ENCODE measurements at regions not wholly inside any gene's neighbourhood (a gene's known extent, or its start where the extent isn't known, plus 50 kb on each side); places are given as distances from the start of the nearest gene placed in this dataset.

DNA sequence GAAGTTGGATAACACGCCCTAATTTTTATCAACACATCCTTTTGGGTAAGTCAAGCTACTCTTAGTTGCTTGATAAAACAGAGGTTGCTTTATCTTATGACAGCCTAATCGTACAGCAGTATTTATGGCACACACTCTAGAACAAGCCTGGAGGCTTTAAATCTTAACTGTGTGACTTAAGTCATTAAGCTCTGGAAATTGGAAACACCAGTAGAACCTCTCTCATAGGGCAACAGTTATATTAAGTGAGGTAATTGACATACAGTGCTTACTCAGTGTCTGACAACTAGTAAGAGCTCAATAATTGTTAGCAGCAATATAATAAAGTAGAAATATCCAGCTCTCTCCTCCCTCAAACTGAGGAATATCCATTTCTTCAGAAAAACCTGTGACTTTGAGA is 808.9 kb upstream of the WWC1 start:
- Histone ChIP-seq H3K9me3 (ENCODE audit: control insufficient read depth in 2 of 2, low read length in 2 of 2) (no peaks in the 10 kb centered on the region), H3K4me1 (ENCODE audit: control insufficient read depth, insufficient read depth, low read length, poor library complexity, severe bottlenecking) (no peaks in the 10 kb centered on the region), H3K27ac (ENCODE audit: insufficient read depth, low read length, poor library complexity, severe bottlenecking) (no peak overlapping the region), H3K27me3 (ENCODE audit: control insufficient read depth, insufficient read depth, low read length) (no peaks in the 10 kb centered on the region), H3K4me3 (ENCODE audit: low read depth, low read length) (no peak overlapping the region), H3K36me3 (ENCODE audit: control insufficient read depth, insufficient read depth, low read length) (no peaks in the 10 kb centered on the region)
- no peaks in the 10 kb centered on the region for H3K27me3 Mint-ChIP-seq
- DNase-seq: no peak
- no peak for ATAC-seq (ENCODE audit: low read depth in 2 of 2)
- H3K4me3 Mint-ChIP-seq: no peak overlapping the region
- peaks cover 0 to 31% (median 5%) of the 10 kb centered on the region in 7 donors for H3K9me3 Mint-ChIP-seq
- H3K27ac Mint-ChIP-seq: no peak overlapping the region
- no peaks in the 10 kb centered on the region for H3K36me3 Mint-ChIP-seq
- H3K4me1 Mint-ChIP-seq: no peaks in the 10 kb centered on the region

DNA sequence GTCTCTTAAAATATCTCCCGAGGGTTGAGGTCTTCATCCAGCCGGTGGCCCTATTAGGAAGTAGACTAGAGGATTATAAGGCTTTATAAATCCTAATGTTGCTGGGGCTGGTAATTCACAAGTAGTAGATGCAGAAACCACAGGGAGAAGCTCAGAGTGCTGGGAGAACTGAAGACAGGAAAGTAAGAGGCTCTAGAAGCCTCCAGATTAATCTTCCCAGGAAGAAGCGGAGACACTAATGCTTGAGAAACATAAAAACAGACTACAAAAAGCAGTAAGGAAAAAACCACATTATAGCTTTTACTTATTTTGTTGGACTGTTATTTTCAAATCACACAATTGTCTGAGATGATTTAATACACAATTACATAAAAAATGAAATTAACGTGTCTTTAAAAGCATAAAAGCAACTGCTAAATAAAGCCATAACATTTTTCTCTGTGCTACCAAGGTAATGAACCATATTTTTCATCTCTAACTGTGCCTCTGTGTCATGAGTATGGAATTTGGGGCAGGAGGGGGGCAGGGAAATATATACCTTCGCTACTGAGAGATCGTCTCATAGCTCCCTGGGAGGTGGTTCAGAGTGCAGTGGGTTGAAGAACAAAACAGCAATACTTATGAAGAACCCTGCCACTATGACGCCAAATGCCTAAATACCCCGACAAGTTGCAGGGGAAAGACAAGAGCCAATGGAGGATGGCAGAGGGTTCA is 806.2 kb upstream of the WWC1 start:
- no peaks in the 10 kb centered on the region for H3K27me3 ChIP-seq (ENCODE audit: control insufficient read depth, insufficient read depth, low read length)
- H3K36me3 Mint-ChIP-seq: no peaks in the 10 kb centered on the region
- DNase-seq (no peak), ATAC-seq (ENCODE audit: low read depth in 2 of 2) (no peak)
- H3K9me3 ChIP-seq (ENCODE audit: control insufficient read depth in 2 of 2, low read length in 2 of 2): no peaks in the 10 kb centered on the region
- H3K27ac ChIP-seq (ENCODE audit: insufficient read depth, low read length, poor library complexity, severe bottlenecking): no peak overlapping the region
- H3K36me3 ChIP-seq (ENCODE audit: control insufficient read depth, insufficient read depth, low read length): no peaks in the 10 kb centered on the region
- H3K4me3 ChIP-seq (ENCODE audit: low read depth, low read length): no peak overlapping the region
- no peaks in the 10 kb centered on the region for H3K4me1 Mint-ChIP-seq
- no peaks in the 10 kb centered on the region for H3K4me1 ChIP-seq (ENCODE audit: control insufficient read depth, insufficient read depth, low read length, poor library complexity, severe bottlenecking)
- H3K9me3 Mint-ChIP-seq: peaks cover 2 to 35% (median 8%) of the 10 kb centered on the region in 7 donors
- H3K4me3 Mint-ChIP-seq: no peak overlapping the region
- no peaks in the 10 kb centered on the region for H3K27me3 Mint-ChIP-seq
- H3K27ac Mint-ChIP-seq: no peak overlapping the region

DNA sequence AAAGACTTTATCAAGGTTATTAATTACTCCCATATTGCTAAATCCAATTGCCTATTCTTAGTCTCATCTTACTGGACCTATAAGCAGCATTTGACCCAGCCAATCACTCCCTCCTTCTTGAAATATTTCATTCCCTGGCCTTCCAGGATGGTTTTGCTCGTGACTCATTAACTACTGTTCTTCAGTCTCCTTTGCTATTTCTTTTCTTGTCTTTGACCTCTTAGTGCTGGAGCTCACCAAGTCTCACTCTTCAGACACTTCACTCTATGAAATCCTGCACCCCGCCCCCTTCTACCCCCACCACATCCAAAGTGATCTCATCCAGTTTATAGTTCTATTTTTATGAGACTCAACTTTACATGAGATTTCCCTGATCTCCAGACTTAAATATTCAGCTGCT is 803.1 kb upstream of the WWC1 start:
- Histone ChIP-seq H3K4me1 (ENCODE audit: control insufficient read depth, insufficient read depth, low read length, poor library complexity, severe bottlenecking) (no peaks in the 10 kb centered on the region), H3K27ac (ENCODE audit: insufficient read depth, low read length, poor library complexity, severe bottlenecking) (no peak overlapping the region), H3K27me3 (ENCODE audit: control insufficient read depth, insufficient read depth, low read length) (no peaks in the 10 kb centered on the region), H3K36me3 (ENCODE audit: control insufficient read depth, insufficient read depth, low read length) (no peaks in the 10 kb centered on the region), H3K4me3 (ENCODE audit: low read depth, low read length) (no peak overlapping the region), H3K9me3 (ENCODE audit: control insufficient read depth in 2 of 2, low read length in 2 of 2) (no peaks in the 10 kb centered on the region)
- no peak overlapping the region for H3K4me3 Mint-ChIP-seq
- no peaks in the 10 kb centered on the region for H3K27me3 Mint-ChIP-seq
- H3K9me3 Mint-ChIP-seq: peaks cover 1 to 22% (median 11%) of the 10 kb centered on the region in 7 donors
- no peak overlapping the region for H3K27ac Mint-ChIP-seq
- no peaks in the 10 kb centered on the region for H3K4me1 Mint-ChIP-seq
- no peaks in the 10 kb centered on the region for H3K36me3 Mint-ChIP-seq
- ATAC-seq (ENCODE audit: low read depth in 2 of 2) (no peak), DNase-seq (no peak)

DNA sequence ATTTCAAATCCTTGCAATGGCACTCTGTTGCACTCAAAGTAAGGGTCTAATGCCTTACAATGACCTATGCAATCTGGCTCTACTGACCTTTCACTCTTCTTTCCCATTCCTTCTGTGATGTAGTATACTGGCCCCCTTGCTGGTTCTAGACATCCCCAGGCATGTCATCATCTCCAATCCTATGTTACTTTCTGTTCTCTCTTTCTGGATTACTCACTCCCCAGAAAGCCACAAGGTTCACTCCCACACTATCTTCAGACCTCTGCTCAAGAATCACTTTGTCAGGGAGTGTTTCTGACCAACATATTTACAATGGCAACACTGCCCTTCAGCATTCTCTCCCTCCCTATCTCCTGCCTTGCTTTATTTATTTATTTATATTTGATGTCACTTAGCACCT is 802.2 kb upstream of the WWC1 start:
- no peak overlapping the region for H3K4me3 Mint-ChIP-seq
- H3K9me3 Mint-ChIP-seq: peaks cover 2 to 28% (median 10%) of the 10 kb centered on the region in 7 donors
- H3K4me1 Mint-ChIP-seq: no peaks in the 10 kb centered on the region
- no peaks in the 10 kb centered on the region for H3K27me3 Mint-ChIP-seq
- no peak for ATAC-seq (ENCODE audit: low read depth in 2 of 2)
- H3K27ac Mint-ChIP-seq: no peak overlapping the region
- H3K27ac ChIP-seq (ENCODE audit: insufficient read depth, low read length, poor library complexity, severe bottlenecking): no peak overlapping the region
- DNase-seq: no peak
- H3K4me3 ChIP-seq (ENCODE audit: low read depth, low read length): no peak overlapping the region
- H3K9me3 ChIP-seq (ENCODE audit: control insufficient read depth in 2 of 2, low read length in 2 of 2): no peaks in the 10 kb centered on the region
- no peaks in the 10 kb centered on the region for H3K4me1 ChIP-seq (ENCODE audit: control insufficient read depth, insufficient read depth, low read length, poor library complexity, severe bottlenecking)
- no peaks in the 10 kb centered on the region for H3K36me3 Mint-ChIP-seq
- no peaks in the 10 kb centered on the region for H3K27me3 ChIP-seq (ENCODE audit: control insufficient read depth, insufficient read depth, low read length)
- H3K36me3 ChIP-seq (ENCODE audit: control insufficient read depth, insufficient read depth, low read length): no peaks in the 10 kb centered on the region

DNA sequence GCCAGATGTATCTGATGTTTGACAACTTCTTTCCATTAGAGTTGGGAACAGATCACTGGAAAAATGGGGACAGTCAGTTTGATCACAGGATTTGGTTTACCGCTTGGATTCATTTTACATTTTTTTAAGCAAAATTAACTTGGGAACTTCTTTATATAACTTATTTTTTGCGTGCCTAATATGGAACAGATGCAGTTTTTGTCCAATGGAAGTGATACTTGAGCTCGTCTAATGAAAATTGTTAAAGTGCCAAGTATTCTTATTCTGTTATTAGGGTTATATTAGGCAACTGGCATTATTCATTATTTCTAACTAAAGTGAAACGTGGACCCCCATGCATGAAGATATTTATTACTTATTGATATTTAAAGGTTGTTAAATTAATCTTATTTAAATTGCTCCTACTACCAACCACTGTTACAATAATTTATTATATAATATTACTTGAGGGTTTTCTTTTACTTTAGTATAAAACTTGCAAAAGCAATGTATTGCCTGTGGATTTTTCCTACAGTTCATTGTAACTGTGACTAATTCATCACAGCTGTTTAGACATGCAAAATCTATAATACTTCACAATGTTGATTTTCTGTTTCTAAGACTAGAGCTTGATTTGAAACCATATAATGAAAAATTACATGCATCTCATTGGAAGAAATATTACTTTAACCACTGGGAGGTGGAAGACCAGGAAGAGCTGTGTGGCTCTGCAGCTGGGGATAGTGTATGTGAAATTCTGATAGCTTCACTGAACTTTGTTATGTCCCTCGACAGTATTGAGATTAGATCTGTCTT is 787.3 kb upstream of the WWC1 start:
- DNase-seq (no peak), ATAC-seq (ENCODE audit: low read depth in 2 of 2) (no peak)
- Mint-ChIP-seq H3K4me1 (no peaks in the 10 kb centered on the region), H3K4me3 (no peak overlapping the region), H3K27me3 (no peaks in the 10 kb centered on the region), H3K27ac (no peak overlapping the region), H3K36me3 (no peaks in the 10 kb centered on the region), H3K9me3 (peaks cover 2 to 11% (median 6%) of the 10 kb centered on the region in 7 donors)
- Histone ChIP-seq H3K36me3 (ENCODE audit: control insufficient read depth, insufficient read depth, low read length) (no peaks in the 10 kb centered on the region), H3K27me3 (ENCODE audit: control insufficient read depth, insufficient read depth, low read length) (no peaks in the 10 kb centered on the region), H3K9me3 (ENCODE audit: control insufficient read depth in 2 of 2, low read length in 2 of 2) (no peaks in the 10 kb centered on the region), H3K27ac (ENCODE audit: insufficient read depth, low read length, poor library complexity, severe bottlenecking) (no peak overlapping the region), H3K4me3 (ENCODE audit: low read depth, low read length) (no peak overlapping the region), H3K4me1 (ENCODE audit: control insufficient read depth, insufficient read depth, low read length, poor library complexity, severe bottlenecking) (no peaks in the 10 kb centered on the region)

DNA sequence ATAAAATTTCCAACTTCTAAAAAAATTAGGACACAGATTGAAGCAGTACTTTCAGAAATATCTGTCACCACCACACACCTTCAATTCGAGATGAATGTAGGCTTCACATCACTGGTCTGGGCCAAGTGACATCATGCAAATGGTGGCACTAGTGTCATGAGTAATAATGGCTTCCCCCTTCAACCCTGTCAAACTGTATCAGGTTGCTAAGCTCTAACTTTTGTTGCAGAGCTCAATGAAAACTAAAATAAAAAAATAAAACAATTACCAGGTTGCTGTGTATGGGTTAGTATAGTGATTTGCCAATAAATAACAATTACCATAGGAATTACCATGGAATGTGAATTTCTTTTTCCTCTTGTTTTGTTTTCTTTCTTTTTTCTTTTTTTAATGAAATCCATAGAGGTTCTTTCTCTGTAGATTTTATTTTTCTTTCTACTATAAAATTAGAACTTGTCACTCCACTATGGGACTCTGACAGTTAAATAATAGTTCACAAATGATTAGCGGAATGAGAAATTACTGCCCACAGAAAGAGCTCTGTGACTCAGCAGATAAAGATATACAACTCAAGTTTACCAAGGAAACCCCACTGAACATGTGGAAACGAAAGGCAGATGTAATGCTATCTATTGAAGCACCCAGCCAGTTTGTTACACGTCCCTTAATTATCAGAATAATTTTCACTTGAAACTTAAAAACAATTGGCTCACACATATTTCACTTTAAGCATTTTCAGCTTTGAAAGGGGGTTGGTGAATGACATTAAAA is 783.8 kb upstream of the WWC1 start:
- Histone ChIP-seq H3K27ac (ENCODE audit: insufficient read depth, low read length, poor library complexity, severe bottlenecking) (no peak overlapping the region), H3K4me1 (ENCODE audit: control insufficient read depth, insufficient read depth, low read length, poor library complexity, severe bottlenecking) (no peaks in the 10 kb centered on the region), H3K9me3 (ENCODE audit: control insufficient read depth in 2 of 2, low read length in 2 of 2) (no peaks in the 10 kb centered on the region), H3K36me3 (ENCODE audit: control insufficient read depth, insufficient read depth, low read length) (no peaks in the 10 kb centered on the region), H3K4me3 (ENCODE audit: low read depth, low read length) (no peak overlapping the region), H3K27me3 (ENCODE audit: control insufficient read depth, insufficient read depth, low read length) (no peaks in the 10 kb centered on the region)
- no peaks in the 10 kb centered on the region for H3K36me3 Mint-ChIP-seq
- ATAC-seq (ENCODE audit: low read depth in 2 of 2) (no peak), DNase-seq (no peak)
- no peaks in the 10 kb centered on the region for H3K4me1 Mint-ChIP-seq
- no peak overlapping the region for H3K4me3 Mint-ChIP-seq
- no peak overlapping the region for H3K27ac Mint-ChIP-seq
- peaks cover 0 to 4% (median 2%) of the 10 kb centered on the region in 7 donors for H3K9me3 Mint-ChIP-seq
- no peaks in the 10 kb centered on the region for H3K27me3 Mint-ChIP-seq

DNA sequence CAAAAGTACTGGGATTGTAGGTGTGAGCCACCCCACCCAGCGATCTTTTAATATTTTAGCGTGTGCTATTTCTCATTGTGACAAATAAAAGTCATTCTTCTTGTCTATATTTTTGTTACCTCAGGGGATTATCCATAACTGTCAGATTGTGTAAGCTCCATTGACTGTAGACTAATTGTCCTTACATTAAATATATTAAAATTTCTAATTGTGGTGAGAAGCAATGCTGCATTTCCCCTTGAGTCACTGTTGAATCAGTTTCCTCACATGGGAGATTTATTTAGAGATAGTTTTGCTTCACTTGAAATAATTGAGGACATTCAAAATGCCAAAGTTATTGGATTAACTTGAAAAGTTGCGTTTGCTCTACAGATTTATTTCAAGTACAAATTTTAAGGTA is 782.4 kb upstream of the WWC1 start:
- Histone ChIP-seq H3K4me3 (ENCODE audit: low read depth, low read length) (no peak overlapping the region), H3K4me1 (ENCODE audit: control insufficient read depth, insufficient read depth, low read length, poor library complexity, severe bottlenecking) (no peaks in the 10 kb centered on the region), H3K27ac (ENCODE audit: insufficient read depth, low read length, poor library complexity, severe bottlenecking) (no peak overlapping the region), H3K9me3 (ENCODE audit: control insufficient read depth in 2 of 2, low read length in 2 of 2) (no peaks in the 10 kb centered on the region), H3K27me3 (ENCODE audit: control insufficient read depth, insufficient read depth, low read length) (no peaks in the 10 kb centered on the region), H3K36me3 (ENCODE audit: control insufficient read depth, insufficient read depth, low read length) (no peaks in the 10 kb centered on the region)
- H3K4me1 Mint-ChIP-seq: no peaks in the 10 kb centered on the region
- ATAC-seq (ENCODE audit: low read depth in 2 of 2) (no peak), DNase-seq (no peak)
- peaks cover 0 to 7% (median 4%) of the 10 kb centered on the region in 7 donors for H3K9me3 Mint-ChIP-seq
- no peak overlapping the region for H3K4me3 Mint-ChIP-seq
- H3K36me3 Mint-ChIP-seq: no peaks in the 10 kb centered on the region
- no peak overlapping the region for H3K27ac Mint-ChIP-seq
- no peaks in the 10 kb centered on the region for H3K27me3 Mint-ChIP-seq
